ENCODE measurements at regions not wholly inside any gene's neighbourhood (a gene's known extent, or its start where the extent isn't known, plus 50 kb on each side); places are given as distances from the start of the nearest gene placed in this dataset.

DNA sequence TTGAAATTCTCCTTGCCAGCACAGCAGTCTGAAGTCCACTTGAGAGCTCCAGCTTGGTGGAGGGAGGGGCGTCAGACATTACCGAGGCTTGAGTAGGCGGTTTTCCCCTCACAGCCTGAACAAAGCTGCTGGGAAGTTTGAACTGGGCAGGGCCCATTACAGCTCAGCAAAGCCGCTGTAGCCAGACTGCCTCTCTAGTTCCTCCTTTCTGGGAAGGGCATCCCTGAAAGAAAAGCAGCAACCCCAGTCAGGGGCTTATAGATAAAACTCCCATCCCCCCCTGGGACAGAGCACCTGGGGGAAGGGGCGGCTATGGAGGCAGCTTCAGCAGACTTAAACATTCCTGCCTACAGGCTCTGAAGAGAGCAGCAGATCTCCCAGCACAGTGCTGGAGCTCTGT lies 325.3 kb downstream of the GJA1 start:
- H3K27ac Mint-ChIP-seq = no peak overlapping the region
- peaks cover 6% of the 10 kb centered on the region for H3K9me3 Mint-ChIP-seq

DNA sequence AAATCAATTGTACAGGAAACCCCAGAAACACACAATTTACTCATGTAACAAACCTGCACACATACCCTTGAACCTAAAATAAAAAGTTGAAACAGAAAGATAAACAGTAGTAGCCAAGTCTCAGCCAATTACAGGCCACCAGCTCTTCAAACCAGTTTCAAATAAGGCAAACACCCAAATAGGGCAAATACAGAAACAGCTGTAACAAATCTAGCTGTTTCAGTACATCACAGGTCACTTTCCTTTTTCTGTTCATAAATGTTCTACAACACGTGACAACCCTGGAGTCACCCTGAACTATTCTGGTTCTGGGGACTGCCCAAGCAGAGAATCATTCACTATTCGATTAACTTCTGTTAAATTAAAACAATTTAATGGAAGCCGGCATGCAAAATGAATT lies 329.0 kb downstream of the GJA1 start:
- POLR2A ChIA-PET = no interaction called here
- intact Hi-C loops (cut with micrococcal nuclease) = no loop called here
- Mint-ChIP-seq H3K36me3 (ENCODE audit: low read depth) (no peaks in the 10 kb centered on the region), H3K4me1 (no peaks in the 10 kb centered on the region), H3K4me3 (no peak overlapping the region), H3K27me3 (no peaks in the 10 kb centered on the region), H3K9me3 (peaks cover 6% of the 10 kb centered on the region), H3K27ac (no peak overlapping the region)
- CTCF ChIA-PET = no interaction called here
- no peak for DNase-seq
- TF ChIP-seq, protein P1, sequence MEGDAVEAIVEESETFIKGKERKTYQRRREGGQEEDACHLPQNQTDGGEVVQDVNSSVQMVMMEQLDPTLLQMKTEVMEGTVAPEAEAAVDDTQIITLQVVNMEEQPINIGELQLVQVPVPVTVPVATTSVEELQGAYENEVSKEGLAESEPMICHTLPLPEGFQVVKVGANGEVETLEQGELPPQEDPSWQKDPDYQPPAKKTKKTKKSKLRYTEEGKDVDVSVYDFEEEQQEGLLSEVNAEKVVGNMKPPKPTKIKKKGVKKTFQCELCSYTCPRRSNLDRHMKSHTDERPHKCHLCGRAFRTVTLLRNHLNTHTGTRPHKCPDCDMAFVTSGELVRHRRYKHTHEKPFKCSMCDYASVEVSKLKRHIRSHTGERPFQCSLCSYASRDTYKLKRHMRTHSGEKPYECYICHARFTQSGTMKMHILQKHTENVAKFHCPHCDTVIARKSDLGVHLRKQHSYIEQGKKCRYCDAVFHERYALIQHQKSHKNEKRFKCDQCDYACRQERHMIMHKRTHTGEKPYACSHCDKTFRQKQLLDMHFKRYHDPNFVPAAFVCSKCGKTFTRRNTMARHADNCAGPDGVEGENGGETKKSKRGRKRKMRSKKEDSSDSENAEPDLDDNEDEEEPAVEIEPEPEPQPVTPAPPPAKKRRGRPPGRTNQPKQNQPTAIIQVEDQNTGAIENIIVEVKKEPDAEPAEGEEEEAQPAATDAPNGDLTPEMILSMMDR (IDR thresholded peaks at IDR 0.05) = no peak
- no peak for ATAC-seq (ENCODE audit: low read depth)

More for the DNA sequence above, 325.3 kb downstream of the GJA1 start:
- Mint-ChIP-seq H3K36me3 (ENCODE audit: low read depth) (no peaks in the 10 kb centered on the region), H3K4me3 (no peak overlapping the region), H3K4me1 (no peaks in the 10 kb centered on the region), H3K27me3 (no peaks in the 10 kb centered on the region)
- DNase-seq (no peak), ATAC-seq (ENCODE audit: low read depth) (no peak)
- intact Hi-C loops (cut with micrococcal nuclease) = no loop called here
- ChIA-PET POLR2A (no interaction called here), CTCF (no interaction called here)
- TF ChIP-seq, protein P1 (IDR thresholded peaks at IDR 0.05) = no peak

DNA sequence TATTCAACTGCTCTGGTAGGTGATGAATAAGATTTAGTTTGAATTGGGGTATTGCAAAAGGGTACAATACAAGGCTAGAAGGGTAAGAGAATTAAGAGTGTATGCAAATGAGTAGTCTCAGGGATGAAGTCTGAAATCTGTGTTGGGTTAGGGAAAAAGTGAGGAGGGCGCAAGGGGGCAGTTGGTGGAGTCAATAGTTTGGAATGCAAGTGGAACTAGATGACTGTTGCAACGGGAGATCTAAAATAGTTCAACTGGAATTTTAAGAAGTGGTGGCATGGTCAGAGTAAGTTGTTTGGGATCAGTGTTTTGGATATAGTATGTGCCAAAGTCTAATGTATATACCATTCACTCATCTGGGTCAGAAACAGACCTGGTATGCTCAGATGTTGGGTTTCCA lies 329.6 kb downstream of the GJA1 start:
- intact Hi-C loops (cut with micrococcal nuclease) = no loop called here
- TF ChIP-seq, protein P1 (IDR thresholded peaks at IDR 0.05) = no peak
- no peaks in the 10 kb centered on the region for H3K27me3 Mint-ChIP-seq
- DNase-seq = no peak
- peaks cover 6% of the 10 kb centered on the region for H3K9me3 Mint-ChIP-seq
- no peak for ATAC-seq (ENCODE audit: low read depth)
- ChIA-PET CTCF (no interaction called here), POLR2A (no interaction called here)
- H3K27ac Mint-ChIP-seq = no peak overlapping the region
- H3K4me3 Mint-ChIP-seq = no peak overlapping the region
- H3K36me3 Mint-ChIP-seq (ENCODE audit: low read depth) = no peaks in the 10 kb centered on the region
- H3K4me1 Mint-ChIP-seq = no peaks in the 10 kb centered on the region

DNA sequence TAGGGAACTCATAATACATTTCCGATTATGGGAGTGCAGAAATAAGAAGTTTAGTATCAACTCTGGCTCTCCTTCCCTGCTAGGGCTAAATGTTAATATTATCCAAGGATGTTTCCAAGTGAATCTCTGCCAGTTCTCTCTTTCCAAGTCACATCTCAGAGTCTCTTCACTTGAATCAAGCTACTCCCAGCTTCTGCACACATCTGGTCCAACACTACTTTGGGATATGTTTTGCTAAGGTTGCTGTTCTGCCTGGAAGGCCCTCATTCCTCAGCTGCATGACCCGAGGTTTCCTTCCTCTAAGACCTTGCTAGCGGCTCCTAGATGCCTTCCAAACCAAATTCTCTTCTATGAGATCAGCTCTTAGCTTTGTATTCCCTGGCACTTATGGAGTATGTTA lies 331.8 kb downstream of the GJA1 start:
- H3K27me3 Mint-ChIP-seq = no peaks in the 10 kb centered on the region
- CTCF ChIA-PET = no interaction called here

DNA sequence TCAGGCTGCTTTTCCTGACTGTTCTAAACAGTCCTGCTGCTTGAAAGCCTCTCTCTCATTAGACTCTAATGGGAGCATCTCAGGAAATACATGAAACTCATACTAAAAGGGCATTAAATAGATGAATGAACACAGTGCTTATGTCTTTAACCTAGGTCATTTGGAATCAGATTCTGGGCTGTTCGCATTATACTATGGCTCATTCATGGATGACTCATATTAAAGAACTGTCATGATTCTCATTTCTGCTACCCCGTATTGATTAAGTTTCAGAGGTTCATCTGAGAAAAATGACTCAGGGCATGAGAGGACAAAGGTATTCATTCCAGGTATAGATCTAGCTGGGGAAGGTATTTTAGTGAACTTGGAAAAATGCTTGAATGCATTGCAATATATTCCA lies 335.5 kb downstream of the GJA1 start:
- intact Hi-C loops (cut with micrococcal nuclease) = loop anchor here (5.0 kb wide), 1 partner anchor 1721 kb away; no protein-coding TSS in a partner anchor
- DNase-seq = no peak
- Mint-ChIP-seq H3K27ac (no peak overlapping the region), H3K36me3 (ENCODE audit: low read depth) (no peaks in the 10 kb centered on the region), H3K4me3 (no peak overlapping the region), H3K4me1 (no peaks in the 10 kb centered on the region), H3K27me3 (no peaks in the 10 kb centered on the region), H3K9me3 (no peaks in the 10 kb centered on the region)
- ChIA-PET CTCF (no interaction called here), POLR2A (no interaction called here)
- TF ChIP-seq, protein P1 (IDR thresholded peaks at IDR 0.05) = no peak
- ATAC-seq (ENCODE audit: low read depth) = no peak

More for the DNA sequence above, 331.8 kb downstream of the GJA1 start:
- Mint-ChIP-seq H3K36me3 (ENCODE audit: low read depth) (no peaks in the 10 kb centered on the region), H3K27ac (no peak overlapping the region), H3K4me3 (no peak overlapping the region), H3K4me1 (no peaks in the 10 kb centered on the region), H3K9me3 (no peaks in the 10 kb centered on the region)
- DNase-seq (no peak), ATAC-seq (ENCODE audit: low read depth) (no peak)
- TF ChIP-seq, protein P1 (IDR thresholded peaks at IDR 0.05) = no peak
- intact Hi-C loops (cut with micrococcal nuclease) = no loop called here
- POLR2A ChIA-PET = no interaction called here

All from activated B cell treated with CpG ODN at 0.5 μM for 24 hours (primary cell).